ENCODE measurements at regions not wholly inside any gene's neighbourhood (a gene's known extent, or its start where the extent isn't known, plus 50 kb on each side); places are given as distances from the start of the nearest gene placed in this dataset.
A peak's percentile ranks its signal among the peaks of the same experiment; 100 is the strongest.
"Not testable (repeated sequence)": the region's sequence is repeated elsewhere in the genome, so short reads cannot be mapped to it uniquely, and the experiment has no call there.

DNA sequence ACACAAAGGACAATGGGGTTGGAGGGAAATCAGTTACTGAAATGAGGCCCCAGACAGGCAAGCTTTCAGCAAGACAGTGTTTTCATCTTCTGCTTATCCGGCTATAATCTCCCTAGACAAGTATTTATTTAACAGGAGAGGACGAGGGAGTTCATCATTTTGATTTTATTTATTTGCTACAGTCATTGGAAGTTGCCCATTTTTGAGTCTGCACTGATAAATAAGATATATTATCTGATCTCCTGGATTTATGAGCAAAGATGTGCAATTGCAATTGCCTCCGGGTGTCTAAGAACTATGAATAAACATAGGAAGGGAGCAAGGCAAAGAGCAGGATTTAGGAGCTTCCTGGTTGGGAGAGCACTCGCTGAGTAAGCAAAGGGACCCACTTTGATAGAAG is 263.2 kb upstream of the EDA2R start:
- no peak for DNase-seq

DNA sequence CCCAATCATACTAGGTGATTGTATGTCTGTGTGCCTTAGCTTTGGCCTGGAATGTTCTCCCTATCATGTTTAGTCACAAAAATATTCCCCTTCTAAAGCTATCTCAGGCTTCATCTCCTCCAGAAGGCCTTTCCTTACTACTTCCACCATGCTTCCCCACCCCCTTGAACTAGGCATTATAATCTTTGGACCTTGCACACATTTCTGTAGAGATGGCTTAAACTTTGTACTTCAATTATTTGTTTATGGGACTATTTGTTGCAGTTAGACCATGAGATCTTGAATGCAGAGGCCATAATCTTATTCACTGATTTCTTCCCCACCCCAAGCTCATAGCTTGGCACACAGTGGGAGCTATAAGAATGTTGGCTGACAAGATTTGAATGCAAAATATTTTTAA is 262.0 kb upstream of the EDA2R start:
- DNase-seq = no peak

DNA sequence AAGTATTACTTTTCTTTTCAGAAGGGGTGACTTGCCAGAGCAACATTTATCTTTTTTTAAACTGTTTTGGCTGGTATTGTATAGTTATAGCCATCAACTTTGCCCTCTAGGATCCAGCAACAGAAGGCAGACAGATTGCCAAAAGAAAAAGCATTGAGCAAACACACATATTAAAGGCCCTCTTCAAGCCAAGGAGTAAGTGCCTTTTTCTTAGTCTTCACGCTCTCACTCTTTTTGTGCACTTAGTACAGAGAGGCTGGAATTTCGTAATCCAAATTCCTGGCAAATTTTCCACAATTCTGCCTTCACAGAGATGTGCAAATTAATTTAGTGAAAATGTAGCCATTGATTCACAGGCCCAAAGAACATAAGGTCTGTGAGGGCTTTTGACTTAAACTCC is 253.1 kb upstream of the EDA2R start:
- DNase-seq = no peak

DNA sequence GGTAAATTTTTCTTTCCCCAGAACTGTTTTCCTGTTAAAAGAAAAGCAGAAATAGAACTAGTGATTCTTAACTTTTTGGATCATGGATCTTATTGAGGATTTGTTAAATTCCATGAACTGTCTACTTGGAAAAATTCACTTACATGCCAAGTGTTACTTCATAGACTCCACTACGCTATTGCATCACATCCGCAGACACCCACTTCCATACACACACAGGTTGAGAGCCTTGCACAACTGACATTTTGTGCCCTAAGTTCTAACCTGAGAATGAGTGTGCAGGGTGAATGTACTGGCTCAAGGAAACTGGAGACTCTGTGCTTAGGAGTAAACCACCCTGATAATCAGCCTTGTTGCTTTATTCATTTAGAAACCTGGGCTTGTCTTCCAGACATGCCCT is 250.5 kb upstream of the EDA2R start:
- no peak for DNase-seq

DNA sequence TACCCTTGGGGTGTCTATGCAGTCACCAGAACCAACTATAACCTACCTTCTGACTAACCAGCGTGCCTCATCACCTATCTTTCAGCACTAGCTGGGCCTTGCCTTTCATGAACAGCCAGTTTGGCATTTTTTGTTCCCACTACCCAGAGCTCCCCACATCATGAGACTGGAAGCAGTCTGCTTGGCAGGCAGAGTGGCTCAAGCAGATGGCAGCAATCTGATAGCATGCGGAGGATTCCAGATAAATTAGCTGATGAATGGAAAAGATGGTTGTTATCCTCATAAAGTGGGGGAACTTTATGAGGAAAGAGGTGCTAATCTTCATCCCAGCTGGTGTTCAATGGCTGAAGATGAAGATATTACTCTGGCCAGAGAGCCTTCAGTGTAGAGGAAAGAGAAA is 243.2 kb upstream of the EDA2R start:
- DNase-seq = no peak

DNA sequence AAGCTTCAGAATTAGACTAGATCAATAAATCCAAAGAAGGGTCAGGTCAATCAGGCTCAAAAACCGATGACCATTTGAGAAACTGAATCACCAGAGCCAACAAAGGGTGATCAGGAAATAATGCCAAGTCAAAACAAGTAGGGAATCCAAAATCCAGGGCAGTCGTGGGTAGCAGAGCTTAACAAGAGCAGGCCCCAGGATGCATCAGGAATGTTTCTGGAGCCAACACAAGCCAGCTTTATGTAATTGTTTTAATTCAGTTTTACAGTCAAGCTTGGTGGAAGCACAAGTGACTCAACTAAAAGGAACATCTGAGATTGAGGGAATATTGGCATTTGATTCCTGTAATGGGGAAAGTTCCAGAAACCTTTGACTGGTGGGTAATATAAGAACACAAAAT is 237.9 kb upstream of the EDA2R start:
- no peak for DNase-seq

DNA sequence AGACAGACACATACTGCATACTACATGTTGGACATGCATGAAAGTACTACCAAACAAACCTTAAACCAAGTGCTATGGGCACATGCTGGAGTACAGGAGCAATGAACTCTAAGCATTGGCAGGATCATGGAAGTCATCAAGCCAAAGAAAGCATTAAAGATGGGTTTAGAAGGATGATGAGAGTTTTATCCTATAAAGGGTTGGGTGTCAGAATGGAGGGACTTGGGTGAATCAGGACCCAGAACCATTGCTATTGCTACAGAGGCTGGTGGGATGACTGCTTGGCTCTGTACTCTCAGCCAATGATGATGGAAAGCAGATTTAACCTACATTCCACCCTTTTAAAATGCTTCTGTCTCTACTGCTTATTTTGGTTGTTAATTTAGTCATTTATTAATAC is 233.9 kb upstream of the EDA2R start:
- DNase-seq = no peak

DNA sequence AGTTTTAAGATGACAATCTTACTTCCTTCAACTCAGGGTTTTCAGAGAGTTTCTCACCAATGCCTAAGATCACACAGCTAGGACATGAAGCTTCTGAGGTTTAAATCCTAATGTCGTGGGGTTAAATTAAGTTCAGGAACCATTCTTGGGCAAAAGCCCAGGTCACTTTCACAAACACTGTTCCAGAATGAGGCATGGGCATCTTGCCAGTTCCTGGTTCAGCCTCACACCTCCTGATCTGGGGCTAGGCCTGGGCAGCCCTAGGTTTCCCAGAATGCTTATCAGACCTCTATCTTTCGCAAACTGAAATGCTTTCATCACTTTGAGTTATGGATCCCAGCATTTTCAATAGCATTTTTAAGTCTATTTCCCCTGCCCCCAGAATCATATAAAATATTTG is 224.8 kb upstream of the EDA2R start:
- DNase-seq = no peak

DNA sequence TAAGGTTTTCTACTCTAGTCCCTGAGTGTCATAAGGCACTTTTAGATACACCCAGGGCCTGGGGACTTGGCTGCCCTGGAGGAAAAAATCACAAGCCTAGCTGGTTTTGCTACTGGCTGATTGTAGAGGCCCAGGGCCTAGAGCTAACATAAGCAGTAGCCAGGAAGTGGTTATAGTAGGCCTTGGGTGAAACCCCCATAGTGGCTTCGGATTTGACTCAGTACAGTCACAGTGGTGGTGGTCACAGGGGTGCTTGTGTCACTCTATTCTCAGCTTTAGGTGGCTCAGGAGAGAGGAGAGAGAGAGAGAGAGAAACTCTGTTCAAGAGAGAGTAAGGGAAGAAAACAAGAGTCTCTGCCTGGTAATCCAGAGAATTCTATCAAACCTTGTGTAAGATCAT is 194.5 kb upstream of the EDA2R start:
- no peak for DNase-seq

DNA sequence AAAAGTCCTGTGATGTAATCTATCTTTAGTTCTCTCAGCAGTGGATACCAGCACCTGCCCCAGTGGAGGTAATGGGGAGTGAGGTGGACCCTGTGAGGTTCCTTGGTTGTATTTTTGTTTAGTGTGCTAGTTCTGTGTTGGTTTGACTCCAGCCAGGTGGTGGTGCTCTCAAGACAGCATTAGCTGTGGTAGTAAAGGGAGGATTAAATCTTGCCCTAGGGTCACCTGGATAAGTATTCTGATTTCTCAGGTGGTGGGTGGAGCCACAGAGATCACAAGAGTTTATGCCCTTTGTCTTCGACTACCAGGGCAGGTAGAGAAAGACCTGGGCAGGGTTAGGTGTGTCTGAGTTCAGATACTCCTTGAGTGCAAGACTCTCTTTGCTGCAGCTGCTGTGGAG is 176.3 kb upstream of the EDA2R start:
- no peak for DNase-seq

DNA sequence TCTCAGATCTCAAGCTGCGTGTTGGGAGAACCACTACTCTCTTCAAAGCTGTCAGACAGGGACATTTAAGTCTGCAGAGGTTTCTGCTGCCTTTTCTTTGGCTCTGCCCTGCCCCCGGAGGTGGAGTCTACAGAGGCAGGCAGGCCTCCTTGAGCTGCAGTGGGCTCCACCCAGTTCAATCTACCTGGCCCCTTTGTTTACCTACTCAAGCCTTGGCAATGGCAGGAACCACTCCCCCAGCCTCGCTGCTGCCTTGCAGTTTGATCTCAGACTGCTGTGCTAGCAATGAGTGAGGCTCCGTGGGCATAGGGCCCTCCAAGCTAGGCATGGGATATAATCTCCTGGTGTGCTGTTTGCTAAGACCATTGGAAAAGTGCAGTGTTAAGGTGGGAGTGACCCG is 155.6 kb upstream of the EDA2R start:
- DNase-seq = not testable (repeated sequence)

DNA sequence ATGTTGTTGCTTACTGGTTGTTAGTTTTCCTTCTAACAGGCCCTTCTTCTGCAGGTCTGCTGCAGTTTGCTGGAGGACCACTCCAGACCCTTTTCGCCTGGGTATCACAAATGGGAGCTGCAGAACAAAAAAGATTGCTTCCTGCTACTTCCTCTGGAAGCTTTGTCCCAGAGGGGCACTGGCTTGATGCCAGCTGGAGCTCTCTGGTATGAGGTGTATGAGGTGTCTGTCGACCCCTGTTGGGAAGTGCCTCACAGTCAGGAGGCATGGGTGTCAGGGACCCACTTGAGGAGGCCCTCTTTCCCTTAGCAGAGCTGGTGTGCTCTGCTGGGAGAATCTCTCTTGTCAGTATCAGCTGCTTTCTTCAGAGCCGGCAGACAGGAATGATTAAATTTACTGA is 127.4 kb upstream of the EDA2R start:
- DNase-seq = no peak

DNA sequence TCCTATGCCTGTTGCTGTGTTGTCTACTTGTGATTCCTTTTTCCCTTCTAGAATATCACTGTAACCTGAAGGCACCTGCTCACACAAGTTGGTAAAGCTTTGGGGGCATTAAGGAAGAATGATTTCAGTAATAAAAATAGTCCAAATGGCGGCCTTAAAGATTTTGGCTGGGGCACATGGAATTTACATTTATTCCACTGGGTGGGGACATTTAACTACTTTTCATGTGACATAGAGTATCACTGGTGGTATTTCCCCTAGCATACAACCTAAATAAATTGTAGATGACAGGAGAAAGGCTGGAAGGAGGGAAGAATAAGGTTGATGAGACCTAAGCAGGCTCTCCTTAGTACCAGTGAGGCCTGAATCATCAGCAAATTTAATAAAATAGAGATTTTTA is 121.8 kb upstream of the EDA2R start:
- DNase-seq = no peak

DNA sequence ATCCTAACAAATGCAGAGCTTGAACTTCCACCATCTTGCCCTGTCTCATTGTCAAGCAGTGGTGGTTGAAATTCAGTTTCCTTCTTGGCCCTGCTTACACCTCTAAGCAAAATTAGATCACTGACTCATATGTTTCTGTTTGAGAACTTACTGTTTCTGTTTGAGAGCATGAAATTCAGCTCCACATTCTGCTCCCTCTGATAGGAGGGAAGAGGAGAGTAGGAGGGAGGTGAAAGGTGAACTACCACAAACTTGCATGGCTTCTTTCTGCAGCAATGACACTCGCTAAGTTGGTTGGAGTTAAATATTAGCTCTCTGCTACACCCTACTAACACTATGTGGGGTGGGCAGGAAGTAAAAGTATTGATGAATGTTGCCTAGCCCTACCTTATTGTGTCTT is 117.8 kb upstream of the EDA2R start:
- no peak for DNase-seq

DNA sequence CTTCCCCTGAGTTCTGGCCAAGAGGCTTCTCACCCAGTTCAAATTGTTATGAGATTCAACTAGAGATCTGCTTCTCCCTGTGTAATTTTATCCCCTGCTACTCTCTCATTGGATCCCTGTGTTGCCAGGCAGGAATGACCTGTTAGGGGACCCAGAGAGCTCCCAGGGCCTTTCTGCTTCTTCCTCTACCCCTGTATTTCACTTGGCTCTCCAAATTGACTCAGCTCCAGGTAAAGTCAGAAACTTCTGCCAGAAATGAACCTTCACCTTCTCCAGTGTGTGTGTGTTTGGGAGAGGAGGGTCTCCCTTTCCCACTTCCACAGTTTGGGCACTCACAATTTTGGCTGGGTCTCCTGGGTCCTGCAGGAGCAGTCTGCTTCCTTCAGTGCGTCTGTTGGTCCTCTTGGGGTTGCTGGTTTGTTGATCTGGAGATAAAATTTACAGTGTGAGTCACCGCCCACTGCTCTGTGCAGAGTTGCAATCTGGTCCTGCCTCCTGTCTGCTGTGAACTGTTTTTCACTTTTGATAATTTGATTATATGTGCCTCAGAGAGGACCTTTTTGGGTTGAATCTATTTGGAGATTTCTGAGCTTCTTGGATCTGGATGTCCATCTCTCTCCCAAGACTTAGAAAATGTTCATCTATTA is 112.4 kb upstream of the EDA2R start:
- DNase-seq = no peak

DNA sequence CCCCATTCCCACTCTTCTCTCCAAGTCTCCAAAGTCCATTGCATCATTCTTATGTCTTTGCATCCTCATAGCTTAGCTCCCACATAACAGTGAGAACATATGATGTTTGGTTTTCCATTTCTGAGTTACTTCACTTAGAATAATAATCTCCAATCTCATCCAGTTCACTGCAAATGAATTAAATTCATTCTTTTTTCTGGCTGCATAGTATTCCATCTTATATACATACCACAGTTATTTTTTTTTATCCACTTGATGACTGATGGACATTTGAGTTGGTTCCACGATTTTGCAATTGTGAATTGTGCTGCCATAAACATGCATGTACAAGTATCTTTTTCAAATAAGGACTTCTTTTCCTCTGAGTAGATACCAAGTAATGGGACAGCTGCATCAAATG is 105.6 kb upstream of the EDA2R start:
- not testable (repeated sequence) for DNase-seq

DNA sequence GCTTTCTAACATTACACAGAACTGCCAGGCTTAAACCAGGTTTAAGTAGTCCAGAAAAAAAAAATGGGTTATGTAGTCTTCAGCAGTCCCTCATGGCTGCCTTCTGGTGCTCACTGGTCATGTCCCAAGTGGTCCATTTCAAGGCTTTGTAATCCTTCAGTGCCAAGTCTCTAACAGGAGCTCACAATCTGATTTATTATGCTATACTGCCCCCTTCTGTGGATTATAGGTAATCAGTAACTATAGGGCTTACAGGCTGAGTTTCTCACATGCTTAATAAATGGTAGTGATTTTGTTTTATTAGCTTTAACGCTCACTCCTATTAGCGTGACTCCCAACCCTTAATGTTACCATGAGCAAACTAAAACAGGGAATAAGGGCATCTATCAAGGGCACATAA is 92.5 kb upstream of the EDA2R start:
- peak in 1 of 2 donors; percentile 42 for DNase-seq

DNA sequence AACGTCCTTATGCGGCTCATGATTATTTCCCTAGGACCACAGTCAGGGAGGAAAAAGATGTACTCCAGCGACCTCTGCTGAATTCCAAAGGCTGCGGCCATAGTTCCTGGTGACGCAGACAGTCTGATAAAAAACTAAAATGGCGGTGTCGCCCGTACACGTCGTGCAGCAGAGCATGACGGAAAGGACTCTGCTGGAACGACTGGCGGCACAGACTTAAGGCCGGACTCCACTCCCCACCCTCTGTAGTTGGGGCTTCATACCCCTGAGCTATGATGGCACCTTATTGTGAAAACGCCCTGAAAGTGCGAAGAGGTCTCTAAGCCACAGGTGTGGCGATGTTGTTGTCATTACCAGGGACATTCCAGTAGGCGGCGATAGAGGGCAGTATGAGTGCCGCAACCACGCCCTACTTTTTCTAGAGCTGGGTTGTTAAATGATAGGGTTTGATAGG is 90.0 kb upstream of the EDA2R start:
- peak; percentile 32 to 59 for DNase-seq

DNA sequence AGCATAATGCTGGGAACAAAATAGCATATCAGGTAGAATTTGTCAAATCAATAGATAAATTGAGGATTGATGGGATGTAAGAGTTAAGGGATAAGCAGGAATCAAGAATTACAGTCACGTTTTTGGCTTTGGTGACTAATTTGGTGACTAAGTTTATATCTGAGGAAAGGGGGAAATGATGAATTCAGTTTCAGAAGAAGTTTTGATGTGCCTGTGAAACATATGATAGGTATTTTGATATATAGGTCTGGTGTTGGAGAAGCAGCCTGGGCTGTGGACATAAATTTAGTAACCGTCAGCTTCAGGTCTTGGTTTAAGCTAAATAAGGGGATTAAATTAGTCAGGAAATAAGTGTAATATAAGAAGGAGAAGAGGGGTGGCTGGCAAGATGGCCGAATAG is 79.0 kb upstream of the EDA2R start:
- DNase-seq = no peak

DNA sequence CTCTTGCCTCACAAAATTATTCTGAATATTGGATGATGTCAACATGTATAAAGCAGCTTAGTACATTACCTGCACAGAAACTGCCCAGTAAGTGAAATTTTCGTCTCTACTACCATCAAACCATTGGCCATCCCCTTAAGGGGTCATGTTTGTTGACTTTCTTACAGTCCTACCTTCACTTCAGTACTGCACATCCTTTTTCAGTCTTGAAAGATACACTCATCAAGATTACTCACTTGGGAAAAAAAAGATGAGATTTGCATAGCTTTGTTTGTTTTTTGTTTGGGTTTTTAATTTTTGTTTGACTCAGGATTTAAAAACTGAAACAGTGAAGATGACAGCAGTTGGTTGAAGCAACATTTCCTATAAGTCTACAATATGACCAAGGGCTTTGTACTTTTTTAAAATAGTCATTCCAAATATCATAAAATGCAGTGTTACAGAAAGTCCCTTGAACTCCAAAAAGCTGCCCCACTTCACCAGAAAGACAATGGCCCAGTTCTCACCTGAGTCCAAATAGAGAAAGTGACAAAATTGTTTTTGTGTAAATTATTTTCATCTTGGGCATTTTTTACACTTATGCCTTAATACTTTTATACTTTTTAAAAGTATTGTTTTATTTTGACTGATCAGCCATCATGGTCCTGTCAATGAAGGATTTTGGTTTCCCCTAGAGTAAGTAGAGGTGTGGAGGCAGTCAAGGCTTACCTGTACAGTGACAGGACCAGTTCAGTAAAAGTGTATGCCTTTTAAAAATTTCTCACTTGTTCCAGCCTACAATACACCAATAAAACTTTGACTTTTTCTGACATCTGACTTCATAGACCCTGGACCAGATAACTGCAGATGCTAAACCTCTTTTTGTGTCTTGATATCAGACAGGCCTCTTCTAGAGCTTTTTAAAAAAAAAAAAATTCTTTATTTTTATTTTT is 59.7 kb upstream of the EDA2R start:
- DNase-seq = no peak

DNA sequence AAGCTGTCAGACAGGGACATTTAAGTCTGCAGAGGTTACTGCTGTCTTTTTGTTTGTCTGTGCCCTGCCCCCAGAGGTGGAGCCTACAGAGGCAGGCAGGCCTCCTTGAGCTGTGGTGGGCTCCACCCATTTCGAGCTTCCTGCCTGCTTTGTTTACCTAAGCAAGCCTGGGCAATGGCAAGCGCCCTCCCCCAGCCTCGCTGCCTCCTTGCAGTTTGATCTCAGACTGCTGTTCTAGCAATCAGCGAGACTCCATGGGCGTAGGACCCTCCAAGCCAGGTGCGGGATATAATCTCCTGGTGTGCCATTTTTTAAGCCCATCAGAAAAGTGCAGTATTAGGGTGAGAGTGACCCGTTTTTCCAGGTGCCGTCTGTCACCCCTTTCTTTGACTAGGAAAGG is 53.6 kb upstream of the EDA2R start:
- DNase-seq = not testable (repeated sequence)

Measured in CD4-positive, alpha-beta T cell treated with Interferon alpha-2 for 1 hour (primary cell).